ENCODE measurements at regions not wholly inside any gene's neighbourhood (a gene's known extent, or its start where the extent isn't known, plus 50 kb on each side); places are given as distances from the start of the nearest gene placed in this dataset.

GRCh38 chr3:152641198-152641597 is 193.7 kb upstream of the P2RY1 start:
- no CpG with 5 or more reads among the region's 1 CpG for WGBS (ENCODE audit: extremely low coverage, insufficient read length, low lambda C conversion rate)
- H3K79me1 ChIP-seq (ENCODE audit: insufficient read depth, low read depth, low read length, poor library complexity, severe bottlenecking): no peaks in the 10 kb centered on the region
- no peaks in the 10 kb centered on the region for H3K27me3 Mint-ChIP-seq (ENCODE audit: low read depth)
- no peak overlapping the region for H4K91ac ChIP-seq (ENCODE audit: insufficient read length, low read depth, low read length)
- no peaks in the 10 kb centered on the region for H3K23me2 ChIP-seq (ENCODE audit: insufficient read length, low read depth, low read length, poor library complexity, severe bottlenecking)
- no peak overlapping the region for H3K27ac Mint-ChIP-seq
- H3K27ac ChIP-seq (ENCODE audit: insufficient read length, low read depth, low read length): no peak overlapping the region
- no peak overlapping the region for H2AFZ ChIP-seq (ENCODE audit: low read length)
- no peak for TF ChIP-seq CTCF (conservative IDR thresholded peaks at IDR 0.05)
- H3T11ph ChIP-seq (ENCODE audit: low read length): no peak overlapping the region
- no peak for DNase-seq
- H3K4me2 ChIP-seq (ENCODE audit: insufficient read depth, insufficient read length, low read length): no peak overlapping the region
- no peak overlapping the region for H3K4ac ChIP-seq (ENCODE audit: low read depth, low read length)
- no peak overlapping the region for H2BK12ac ChIP-seq (ENCODE audit: insufficient read length, low read depth, low read length)
- no peak overlapping the region for H2BK20ac ChIP-seq (ENCODE audit: low read depth, low read length, poor library complexity, severe bottlenecking)
- no peak overlapping the region for H3K14ac ChIP-seq (ENCODE audit: insufficient read depth, low read length)
- no peak overlapping the region for H2BK15ac ChIP-seq (ENCODE audit: low read depth, low read length)
- no peaks in the 10 kb centered on the region for H3K9me3 ChIP-seq (ENCODE audit: control insufficient read depth, low read depth, low read length)
- no peaks in the 10 kb centered on the region; the same call in 1 of the 2 replicates for H3K4me1 ChIP-seq (ENCODE audit: insufficient read depth, low read length)
- no peak overlapping the region for H4K8ac ChIP-seq (replicated peaks; ENCODE audit: insufficient read length, low read depth, low read length)
- no peak overlapping the region for H4K5ac ChIP-seq (ENCODE audit: insufficient read length, low read depth, low read length)
- no peak overlapping the region for H3K18ac ChIP-seq (ENCODE audit: insufficient read length, low read depth, low read length)
- H3K9ac ChIP-seq (ENCODE audit: extremely low read depth, insufficient read length, low read length): no peak overlapping the region
- H3K27me3 ChIP-seq (ENCODE audit: insufficient read depth, low read length): no peaks in the 10 kb centered on the region; the same call in 1 of the 2 replicates
- no peak overlapping the region for H3K4me3 Mint-ChIP-seq
- peaks cover 0 to 1% of the 10 kb centered on the region in 2 experiments; a peak in 1 of 5 replicates for H3K9me3 Mint-ChIP-seq
- H2AK5ac ChIP-seq (ENCODE audit: insufficient read length, low read length): no peak overlapping the region
- H3K23ac ChIP-seq (ENCODE audit: insufficient read length, low read depth, low read length): no peak overlapping the region
- no peaks in the 10 kb centered on the region for H3K79me2 ChIP-seq (ENCODE audit: insufficient read depth, low read length)
- no peaks in the 10 kb centered on the region for H3K4me1 Mint-ChIP-seq
- H2BK120ac ChIP-seq (ENCODE audit: low read depth, low read length, poor library complexity, severe bottlenecking): no peak overlapping the region
- H3K56ac ChIP-seq (ENCODE audit: insufficient read length, low read depth, low read length): no peak overlapping the region
- H2BK5ac ChIP-seq (ENCODE audit: insufficient read length, low read length): no peak overlapping the region
- H3K36me3 Mint-ChIP-seq (ENCODE audit: insufficient read depth in 1 of 3, low read depth in 3 of 3): peaks cover 0 to 3% (median 3%) of the 10 kb centered on the region in 3 experiments; a peak in 1 of 7 replicates
- H4K20me1 ChIP-seq (ENCODE audit: control insufficient read depth, insufficient read depth, insufficient read length): no peaks in the 10 kb centered on the region

All from H9 (cell line).